Psoas muscle (tissue), 7 donors: ENCODE measurements at regions not wholly inside any gene's neighbourhood (a gene's known extent, or its start where the extent isn't known, plus 50 kb on each side); places are given as distances from the start of the nearest gene placed in this dataset.

Experiments used
- ATAC-seq, 4 donors: fragments of 200-7000 bp; cut with Tn5 transposase; one replicate each; pipeline ENCODE4 v1.9.1; 2020; ENCODE audit warnings: moderate library complexity in 3 of 4, mild to moderate bottlenecking in 2 of 4
- DNase-seq, 2 donors: peaks; one replicate each; pipeline ENCODE4 v3.0.0-alpha.2; 2020
- H3K27ac ChIP-seq: fragments of 200-600 bp; one replicate; pipeline ENCODE4 v1.8.0; 2022
- H3K27me3 ChIP-seq, 3 donors: fragments of 200-600 bp in 1 of 3; one replicate each; pipeline versions ENCODE4 v1.6.1 to v1.8.0; 2013 to 2022; ENCODE audit warnings: low read length in 2 of 3, mild to moderate bottlenecking in 2 of 3, moderate library complexity in 1 of 3; ENCODE audit not compliant: insufficient read depth in 3 of 3
- H3K36me3 ChIP-seq, 2 donors: fragments of 200-600 bp in 1 of 2; one replicate each; pipeline versions ENCODE4 v1.6.1 to v1.8.0; 2013 to 2022; ENCODE audit warnings: low read depth in 1 of 2, mild to moderate bottlenecking in 1 of 2, moderate library complexity in 1 of 2; ENCODE audit not compliant: insufficient read depth in 1 of 2
- H3K4me1 ChIP-seq: fragments of 200-600 bp; one replicate; pipeline ENCODE4 v1.8.0; 2022
- H3K4me3 ChIP-seq: fragments of 200-600 bp; one replicate; pipeline ENCODE4 v1.8.0; 2022; ENCODE audit warnings: mild to moderate bottlenecking
- H3K9me3 ChIP-seq: fragments of 200-600 bp; one replicate; pipeline ENCODE4 v1.8.0; 2022
- CTCF ChIP-seq: fragments of 200-600 bp; IDR thresholded peaks from one replicate; pipeline ENCODE4 v1.8.0; 2022; ENCODE audit warnings: antibody characterized with exemption
- WGBS, 3 donors: extraction: QIAGEN DNeasy Blood & Tissue Kit; methylation state at CpG; one replicate each; pipeline versions ENCODE4 v1.1.6 to v1.1.7; 2013; 5-methylcytosine and 5-hydroxymethylcytosine counted together
- intact Hi-C, 2 donors: fragments of 100-400 bp; cut with DNase I; formaldehyde crosslinking; loops; one replicate each; pipeline versions ENCODE4 v1.11.0 to v1.14.2; 2022
- donor health status: healthy with polysubstance abuse.
- donor health status: DM: no; HTN: no; CAD: no; lungs with moderate emphysema.
- donor health status: Bipolar disorder and iron deficiency.
- donor health status: healthy.
- donor health status: DM: yes; HTN: yes; CAD: no.
- donor health status: DM: no; HTN: no; CAD: no.
- donor health status: DM: yes; HTN: yes; CAD: no.

GRCh38 chr16:6484081-6484480, 848.6 kb upstream of the RBFOX1 start:
- no peaks in the 10 kb centered on the region for H3K9me3 ChIP-seq

GRCh38 chr16:6483469-6484033, 849.1 kb upstream of the RBFOX1 start:
- TF ChIP-seq CTCF: no peak
- H3K27me3 ChIP-seq: peaks cover 0 to 8% (median 3%) of the 10 kb centered on the region in 3 donors
- no peak overlapping the region for H3K4me3 ChIP-seq
- H3K4me1 ChIP-seq: no peaks in the 10 kb centered on the region
- WGBS, 3 donors: 2% methylated on average over 32 to 33 of the region's 33 CpGs
- ATAC-seq (no peak), DNase-seq (no peak)
- H3K9me3 ChIP-seq: no peaks in the 10 kb centered on the region
- H3K27ac ChIP-seq: no peak overlapping the region
- intact Hi-C loops: no loop called here
- H3K36me3 ChIP-seq: no peaks in the 10 kb centered on the region

More at GRCh38 chr16:6484081-6484480, 848.6 kb upstream of the RBFOX1 start:
- H3K4me1 ChIP-seq: no peaks in the 10 kb centered on the region
- ATAC-seq (no peak), DNase-seq (no peak)
- intact Hi-C loops: no loop called here
- H3K27ac ChIP-seq: no peak overlapping the region
- peaks cover 0 to 8% (median 3%) of the 10 kb centered on the region in 3 donors for H3K27me3 ChIP-seq
- no peak for TF ChIP-seq CTCF
- H3K36me3 ChIP-seq: no peaks in the 10 kb centered on the region
- H3K4me3 ChIP-seq: no peak overlapping the region
- 34 to 48% (median 40%) methylated on average over 12 of the region's 12 CpGs for WGBS, 3 donors

GRCh38 chr16:6482696-6483468, 849.8 kb upstream of the RBFOX1 start:
- no peak overlapping the region for H3K27ac ChIP-seq
- no peak overlapping the region for H3K4me3 ChIP-seq
- ATAC-seq: no peak
- WGBS, 3 donors: 5 to 7% (median 5%) methylated on average over 64 to 65 of the region's 65 CpGs
- H3K36me3 ChIP-seq: no peaks in the 10 kb centered on the region
- H3K27me3 ChIP-seq: peaks cover 0 to 8% (median 3%) of the 10 kb centered on the region in 3 donors
- intact Hi-C loops: no loop called here
- no peak for TF ChIP-seq CTCF
- H3K9me3 ChIP-seq: no peaks in the 10 kb centered on the region
- no peaks in the 10 kb centered on the region for H3K4me1 ChIP-seq
- DNase-seq: no peak

- peaks cover 0 to 8% (median 3%) of the 10 kb centered on the region in 3 donors for H3K27me3 ChIP-seq
- H3K9me3 ChIP-seq: no peaks in the 10 kb centered on the region
- ATAC-seq: no peak
- no peak for TF ChIP-seq CTCF
- H3K4me1 ChIP-seq: no peaks in the 10 kb centered on the region
- no peak overlapping the region for H3K27ac ChIP-seq
- 32 to 38% (median 35%) methylated on average over 2 of the region's 2 CpGs for WGBS, 3 donors
- intact Hi-C loops: no loop called here
- H3K4me3 ChIP-seq: no peak overlapping the region
- no peaks in the 10 kb centered on the region for H3K36me3 ChIP-seq
- DNase-seq: no peak
Measured at GRCh38 chr16:6481894-6482293, 850.8 kb upstream of the RBFOX1 start.
